ENCODE measurements at regions not wholly inside any gene's neighbourhood (a gene's known extent, or its start where the extent isn't known, plus 50 kb on each side); places are given as distances from the start of the nearest gene placed in this dataset.
"Not testable (repeated sequence)": the region's sequence is repeated elsewhere in the genome, so short reads cannot be mapped to it uniquely, and the experiment has no call there.

GRCh38 chr2:144776766-144777165 lies 256.8 kb upstream of the ZEB2 start:
- peaks cover 16% of the 10 kb centered on the region for H3K4me1 Mint-ChIP-seq (ENCODE audit: low read depth)
- no peak overlapping the region for H3K4me3 Mint-ChIP-seq (ENCODE audit: unreplicated experiment)
- no peaks in the 10 kb centered on the region for H3K27me3 Mint-ChIP-seq (ENCODE audit: low read depth)
- no peak overlapping the region for H3K27ac Mint-ChIP-seq (ENCODE audit: unreplicated experiment)
- no peaks in the 10 kb centered on the region for H3K36me3 Mint-ChIP-seq (ENCODE audit: low read depth)
- no peak for DNase-seq (ENCODE audit: low spot score)
- TF ChIP-seq CTCF (IDR thresholded peaks at IDR 0.05): no peak
- H3K9me3 Mint-ChIP-seq (ENCODE audit: low read depth): no peaks in the 10 kb centered on the region

GRCh38 chr2:144774809-144775208 lies 254.9 kb upstream of the ZEB2 start:
- Mint-ChIP-seq H3K36me3 (ENCODE audit: low read depth) (no peaks in the 10 kb centered on the region), H3K9me3 (ENCODE audit: low read depth) (no peaks in the 10 kb centered on the region), H3K27ac (ENCODE audit: unreplicated experiment) (no peak overlapping the region), H3K4me3 (ENCODE audit: unreplicated experiment) (no peak overlapping the region), H3K27me3 (ENCODE audit: low read depth) (no peaks in the 10 kb centered on the region), H3K4me1 (ENCODE audit: low read depth) (peaks cover 16% of the 10 kb centered on the region)
- TF ChIP-seq CTCF (IDR thresholded peaks at IDR 0.05): no peak
- no peak for DNase-seq (ENCODE audit: low spot score)

- Mint-ChIP-seq H3K9me3 (ENCODE audit: low read depth) (no peaks in the 10 kb centered on the region), H3K4me1 (ENCODE audit: low read depth) (peaks cover 16% of the 10 kb centered on the region), H3K36me3 (ENCODE audit: low read depth) (peaks cover 1% of the 10 kb centered on the region), H3K27me3 (ENCODE audit: low read depth) (no peaks in the 10 kb centered on the region), H3K4me3 (ENCODE audit: unreplicated experiment) (no peak overlapping the region), H3K27ac (ENCODE audit: unreplicated experiment) (no peak overlapping the region)
- no peak for DNase-seq (ENCODE audit: low spot score)
- no peak for TF ChIP-seq CTCF (IDR thresholded peaks at IDR 0.05)
These were observed 251.4 kb upstream of the ZEB2 start for GRCh38 chr2:144771348-144771747.

GRCh38 chr2:144770616-144771230 lies 250.8 kb upstream of the ZEB2 start:
- Mint-ChIP-seq H3K36me3 (ENCODE audit: low read depth) (peaks cover 1% of the 10 kb centered on the region), H3K27ac (ENCODE audit: unreplicated experiment) (no peak overlapping the region), H3K4me1 (ENCODE audit: low read depth) (peaks cover 13% of the 10 kb centered on the region), H3K27me3 (ENCODE audit: low read depth) (no peaks in the 10 kb centered on the region), H3K4me3 (ENCODE audit: unreplicated experiment) (no peak overlapping the region), H3K9me3 (ENCODE audit: low read depth) (no peaks in the 10 kb centered on the region)
- DNase-seq (ENCODE audit: low spot score): no peak
- no peak for TF ChIP-seq CTCF (IDR thresholded peaks at IDR 0.05)

GRCh38 chr2:144760939-144761338 lies 241.0 kb upstream of the ZEB2 start:
- H3K27ac Mint-ChIP-seq (ENCODE audit: unreplicated experiment); H3K27me3 Mint-ChIP-seq (ENCODE audit: low read depth); H3K4me3 Mint-ChIP-seq (ENCODE audit: unreplicated experiment); H3K36me3 Mint-ChIP-seq (ENCODE audit: low read depth); H3K4me1 Mint-ChIP-seq (ENCODE audit: low read depth); H3K9me3 Mint-ChIP-seq (ENCODE audit: low read depth); DNase-seq (ENCODE audit: low spot score): not testable (repeated sequence)

- no peaks in the 10 kb centered on the region for H3K9me3 Mint-ChIP-seq (ENCODE audit: low read depth)
- no peak for TF ChIP-seq CTCF (IDR thresholded peaks at IDR 0.05)
- no peaks in the 10 kb centered on the region for H3K27me3 Mint-ChIP-seq (ENCODE audit: low read depth)
- no peaks in the 10 kb centered on the region for H3K36me3 Mint-ChIP-seq (ENCODE audit: low read depth)
- H3K4me1 Mint-ChIP-seq (ENCODE audit: low read depth): no peaks in the 10 kb centered on the region
- H3K4me3 Mint-ChIP-seq (ENCODE audit: unreplicated experiment): no peak overlapping the region
- DNase-seq (ENCODE audit: low spot score): no peak
- no peak overlapping the region for H3K27ac Mint-ChIP-seq (ENCODE audit: unreplicated experiment)
These were observed 239.8 kb upstream of the ZEB2 start for GRCh38 chr2:144759746-144760145.

- H3K36me3 Mint-ChIP-seq (ENCODE audit: low read depth); H3K4me1 Mint-ChIP-seq (ENCODE audit: low read depth); H3K4me3 Mint-ChIP-seq (ENCODE audit: unreplicated experiment); DNase-seq (ENCODE audit: low spot score); H3K27me3 Mint-ChIP-seq (ENCODE audit: low read depth); H3K27ac Mint-ChIP-seq (ENCODE audit: unreplicated experiment); H3K9me3 Mint-ChIP-seq (ENCODE audit: low read depth): not testable (repeated sequence)
These were observed 238.3 kb upstream of the ZEB2 start for GRCh38 chr2:144758196-144758595.
